Osteocyte (in vitro differentiated cells): ENCODE measurements at regions not wholly inside any gene's neighbourhood (a gene's known extent, or its start where the extent isn't known, plus 50 kb on each side); places are given as distances from the start of the nearest gene placed in this dataset.

ENCODE experiments used
- DNase-seq: peaks from one replicate; pipeline ENCODE4 v3.0.0; 2021; ENCODE audit warnings: mixed read lengths; ENCODE audit not compliant: unreplicated experiment; ENCODE audit errors: extremely low spot score
- H3K27ac Mint-ChIP-seq: one replicate; pipeline ENCODE4 v1.8.0; 2021; ENCODE audit warnings: mild to moderate bottlenecking, mixed read lengths; ENCODE audit not compliant: unreplicated experiment
- H3K27me3 Mint-ChIP-seq: one replicate; pipeline ENCODE4 v1.8.0; 2021; ENCODE audit warnings: mixed read lengths; ENCODE audit not compliant: unreplicated experiment
- H3K36me3 Mint-ChIP-seq: one replicate; pipeline ENCODE4 v1.8.0; 2021; ENCODE audit warnings: mixed read lengths; ENCODE audit not compliant: unreplicated experiment
- H3K4me1 Mint-ChIP-seq: one replicate; pipeline ENCODE4 v1.8.0; 2021; ENCODE audit warnings: mixed read lengths; ENCODE audit not compliant: unreplicated experiment
- H3K4me3 Mint-ChIP-seq: one replicate; pipeline ENCODE4 v1.8.0; 2021; ENCODE audit warnings: mild to moderate bottlenecking, moderate library complexity, mixed read lengths; ENCODE audit not compliant: unreplicated experiment
- H3K9me3 Mint-ChIP-seq: one replicate; pipeline ENCODE4 v1.8.0; 2021; ENCODE audit warnings: mixed read lengths; ENCODE audit not compliant: unreplicated experiment
- CTCF ChIP-seq: fragments of 200-600 bp; sonication (generic); IDR thresholded peaks from 2 replicates; pipeline ENCODE4 v1.5.0; 2021; ENCODE audit warnings: antibody characterized with exemption, mild to moderate bottlenecking, moderate library complexity

GRCh38 chr1:2961081-2961480 is 60.2 kb upstream of the ACTRT2 start:
- Mint-ChIP-seq H3K4me3 (no peak overlapping the region), H3K27ac (no peak overlapping the region), H3K4me1 (no peaks in the 10 kb centered on the region), H3K27me3 (no peaks in the 10 kb centered on the region), H3K36me3 (no peaks in the 10 kb centered on the region), H3K9me3 (peaks cover 31% of the 10 kb centered on the region)
- DNase-seq, result no peak
- TF ChIP-seq CTCF, result no peak

- H3K9me3 Mint-ChIP-seq, result peaks cover 30% of the 10 kb centered on the region
- no peak overlapping the region for H3K4me3 Mint-ChIP-seq
- H3K27ac Mint-ChIP-seq, result no peak overlapping the region
- no peaks in the 10 kb centered on the region for H3K36me3 Mint-ChIP-seq
- DNase-seq, result no peak
- no peaks in the 10 kb centered on the region for H3K4me1 Mint-ChIP-seq
- H3K27me3 Mint-ChIP-seq, result no peaks in the 10 kb centered on the region
- TF ChIP-seq CTCF, result no peak
Observed at GRCh38 chr1:2961661-2962060, 59.6 kb upstream of the ACTRT2 start.

GRCh38 chr1:2962061-2962460 is 59.2 kb upstream of the ACTRT2 start:
- H3K4me1 Mint-ChIP-seq, result no peaks in the 10 kb centered on the region
- DNase-seq, result no peak
- no peak overlapping the region for H3K27ac Mint-ChIP-seq
- H3K27me3 Mint-ChIP-seq, result no peaks in the 10 kb centered on the region
- H3K4me3 Mint-ChIP-seq, result no peak overlapping the region
- H3K9me3 Mint-ChIP-seq, result peaks cover 26% of the 10 kb centered on the region
- no peaks in the 10 kb centered on the region for H3K36me3 Mint-ChIP-seq
- no peak for TF ChIP-seq CTCF

- Mint-ChIP-seq H3K27me3 (no peaks in the 10 kb centered on the region), H3K4me3 (no peak overlapping the region), H3K36me3 (no peaks in the 10 kb centered on the region), H3K9me3 (peaks cover 21% of the 10 kb centered on the region), H3K27ac (no peak overlapping the region), H3K4me1 (no peaks in the 10 kb centered on the region)
- DNase-seq, result no peak
- no peak for TF ChIP-seq CTCF
Observed at GRCh38 chr1:2962541-2962940, 58.7 kb upstream of the ACTRT2 start.

- H3K36me3 Mint-ChIP-seq, result no peaks in the 10 kb centered on the region
- no peak for DNase-seq
- H3K4me1 Mint-ChIP-seq, result no peaks in the 10 kb centered on the region
- H3K27ac Mint-ChIP-seq, result no peak overlapping the region
- no peaks in the 10 kb centered on the region for H3K27me3 Mint-ChIP-seq
- H3K9me3 Mint-ChIP-seq, result peaks cover 17% of the 10 kb centered on the region
- H3K4me3 Mint-ChIP-seq, result no peak overlapping the region
- no peak for TF ChIP-seq CTCF
Observed at GRCh38 chr1:2962946-2963345, 58.3 kb upstream of the ACTRT2 start.
